GM11168 (cell line): ENCODE measurements at regions not wholly inside any gene's neighbourhood (a gene's known extent, or its start where the extent isn't known, plus 50 kb on each side); places are given as distances from the start of the nearest gene placed in this dataset.

Source experiments
- in situ Hi-C: fragments of 300-500 bp; cut with MboI; formaldehyde crosslinking; loops from one replicate; pipeline ENCODE4 v1.12.0; 2022; ENCODE audit warnings: low sequenced_read_pairs; ENCODE audit not compliant: unreplicated experiment

DNA sequence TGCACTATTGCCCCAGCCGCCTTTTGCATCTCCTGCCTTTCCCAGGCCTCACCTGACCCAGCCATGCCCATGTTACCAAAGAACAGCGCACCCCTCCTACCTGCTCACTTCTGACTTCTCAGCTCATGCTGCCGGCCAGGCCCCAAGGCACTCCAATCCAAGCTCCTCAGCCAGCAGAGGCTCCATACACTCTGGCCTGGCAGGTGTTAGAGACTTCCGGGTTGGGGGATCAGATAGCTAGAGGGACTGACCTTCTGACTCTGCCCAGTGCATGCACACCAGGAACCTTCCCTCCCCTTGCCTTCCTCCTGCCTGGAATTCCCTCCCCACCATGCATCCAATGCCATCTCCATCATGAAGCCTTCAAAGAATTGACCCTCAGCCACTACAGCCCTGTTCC, 56.2 kb upstream of the ZMIZ1 start:
- in situ Hi-C loops = no loop called here

DNA sequence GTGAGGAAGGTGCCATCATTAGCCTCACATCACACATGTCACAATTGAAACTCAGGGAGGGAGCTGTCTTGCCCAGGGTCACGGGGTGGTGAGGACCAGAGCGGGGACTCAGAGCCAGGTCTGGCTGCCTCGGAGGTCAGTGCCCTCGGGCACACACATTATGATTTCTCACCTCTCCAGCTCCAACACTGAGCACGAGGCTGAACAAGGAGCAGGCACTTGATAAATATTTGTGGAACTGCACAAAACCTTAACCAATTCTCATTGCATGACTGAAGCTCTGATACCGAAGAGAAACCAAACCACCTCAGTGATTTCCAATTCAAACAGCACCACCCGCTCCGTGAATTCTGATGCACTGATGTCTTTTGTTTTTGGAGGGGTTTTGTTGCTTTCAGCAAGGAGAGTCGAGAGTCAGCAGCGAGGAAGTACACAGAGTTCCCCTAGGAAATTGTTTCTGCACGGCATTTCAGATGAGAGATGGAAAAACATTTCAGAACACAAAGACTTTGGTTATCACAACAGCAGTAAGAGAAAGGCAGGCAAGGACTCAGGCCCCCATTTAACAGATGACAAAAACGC, 55.3 kb upstream of the ZMIZ1 start:
- in situ Hi-C loops = no loop called here

DNA sequence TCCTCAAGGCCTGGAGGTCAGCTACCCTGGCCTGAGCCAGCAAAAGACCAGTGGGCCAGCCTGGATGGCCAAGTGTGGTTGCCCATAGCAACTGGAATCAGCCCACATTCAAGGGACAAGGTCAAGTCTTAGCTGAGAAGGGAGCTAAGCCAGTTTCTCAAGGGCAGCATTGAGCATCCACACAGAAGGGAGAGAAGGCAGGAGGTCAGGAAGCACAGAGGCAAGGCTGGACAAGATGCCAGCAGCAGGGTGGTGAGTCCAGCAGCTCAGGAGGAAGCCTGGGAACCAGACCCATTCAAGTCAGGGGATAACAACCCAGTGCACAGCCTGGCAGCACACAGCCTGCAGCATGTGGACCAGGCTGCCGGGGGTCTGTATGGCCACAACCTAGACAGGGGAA, 54.0 kb upstream of the ZMIZ1 start:
- in situ Hi-C loops = no loop called here

DNA sequence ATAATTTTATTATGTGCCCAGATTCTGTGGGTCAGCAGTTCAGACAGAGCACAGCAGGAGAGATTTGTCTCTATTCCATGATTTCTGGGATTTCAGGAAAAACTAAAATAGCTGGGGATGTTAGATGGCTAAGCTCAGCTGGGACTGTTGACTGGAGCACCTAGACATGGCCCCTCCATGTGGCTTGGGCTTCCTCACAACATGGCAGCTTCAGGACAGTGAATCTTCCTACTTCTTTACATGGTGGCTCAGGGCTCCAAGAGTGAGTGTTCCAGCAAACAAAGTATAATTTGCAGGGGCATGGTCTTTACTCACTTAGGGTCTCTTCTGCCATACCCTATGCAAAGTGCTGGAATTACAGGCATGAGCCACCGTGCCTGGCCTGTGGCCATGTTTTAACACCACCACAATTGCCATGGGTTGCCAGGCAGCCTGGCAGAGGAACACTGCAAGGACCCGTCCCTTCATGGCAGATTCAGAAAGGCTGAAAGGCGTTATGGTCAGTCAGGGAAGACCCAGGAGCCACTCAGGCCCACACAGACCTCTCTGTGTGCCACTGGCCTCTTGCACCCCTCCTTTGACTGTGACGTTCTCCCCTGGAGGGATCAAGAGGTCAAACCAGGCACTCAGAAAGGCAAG, 50.8 kb upstream of the ZMIZ1 start:
- in situ Hi-C loops = no loop called here

DNA sequence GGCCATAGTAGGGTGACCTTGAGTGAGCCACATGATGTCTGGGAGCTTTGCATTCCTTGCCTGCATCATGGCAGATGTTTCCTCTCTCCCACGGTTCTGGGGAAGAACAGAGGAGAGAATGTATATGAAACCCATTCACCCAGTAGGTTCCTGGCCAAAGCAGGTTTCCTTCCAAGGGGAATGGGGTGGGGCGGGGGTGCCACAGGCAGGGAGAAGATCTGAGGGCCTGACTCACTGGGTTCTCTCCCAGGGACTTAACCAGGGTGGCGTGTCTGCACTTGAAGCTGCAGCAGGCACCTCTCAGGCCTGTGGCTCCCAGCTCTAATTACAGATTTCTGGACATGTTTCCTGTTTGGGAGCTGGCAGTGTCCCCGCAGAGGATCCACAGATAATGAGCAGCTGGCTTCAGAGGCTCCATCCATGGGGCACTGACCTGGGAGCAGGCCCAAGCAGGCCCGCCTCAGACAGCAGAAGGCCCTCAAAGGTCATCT, 50.2 kb upstream of the ZMIZ1 start:
- in situ Hi-C loops = no loop called here
